ENCODE measurements at regions not wholly inside any gene's neighbourhood (a gene's known extent, or its start where the extent isn't known, plus 50 kb on each side); places are given as distances from the start of the nearest gene placed in this dataset.

DNA sequence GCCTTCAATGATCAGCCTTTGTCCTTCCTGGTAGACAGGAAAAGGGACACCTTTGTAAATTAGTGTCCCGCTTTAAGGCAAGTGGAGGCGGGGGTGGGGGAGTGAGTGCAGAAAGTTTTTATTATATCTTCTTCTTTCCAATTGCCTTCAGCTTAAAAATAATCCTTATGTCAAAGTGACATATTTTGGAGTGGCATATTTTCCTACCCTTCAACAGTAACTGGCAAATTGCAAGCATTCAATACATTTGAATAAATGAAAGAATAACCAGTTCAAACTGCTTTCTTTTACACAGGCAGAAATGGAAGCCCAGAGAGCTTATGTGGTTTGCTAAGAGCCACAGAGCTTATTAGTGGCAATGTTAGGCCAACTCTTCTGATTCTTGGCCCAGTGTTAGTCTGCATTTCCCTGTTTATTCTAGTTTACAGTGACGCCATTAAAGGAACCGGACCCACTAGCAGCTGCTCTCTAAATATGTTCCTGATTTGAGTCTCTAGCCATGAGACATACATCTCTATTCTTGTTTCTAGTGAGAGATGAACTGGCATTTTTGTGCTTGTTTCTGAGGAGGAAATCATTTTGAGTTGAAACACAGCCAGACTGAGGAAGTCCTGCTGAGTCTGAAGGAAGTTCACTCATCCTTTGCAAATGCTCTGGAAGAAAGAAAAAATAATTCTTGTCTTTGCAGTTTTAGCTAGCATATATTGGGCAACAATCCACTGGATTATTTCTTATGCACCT, 468.7 kb downstream of the NOVA1 start:
- TF ChIP-seq ZNF140 (CRISPR knock-in tag; IDR thresholded peaks at IDR 0.05) = no peak
- TF ChIP-seq, protein P1, sequence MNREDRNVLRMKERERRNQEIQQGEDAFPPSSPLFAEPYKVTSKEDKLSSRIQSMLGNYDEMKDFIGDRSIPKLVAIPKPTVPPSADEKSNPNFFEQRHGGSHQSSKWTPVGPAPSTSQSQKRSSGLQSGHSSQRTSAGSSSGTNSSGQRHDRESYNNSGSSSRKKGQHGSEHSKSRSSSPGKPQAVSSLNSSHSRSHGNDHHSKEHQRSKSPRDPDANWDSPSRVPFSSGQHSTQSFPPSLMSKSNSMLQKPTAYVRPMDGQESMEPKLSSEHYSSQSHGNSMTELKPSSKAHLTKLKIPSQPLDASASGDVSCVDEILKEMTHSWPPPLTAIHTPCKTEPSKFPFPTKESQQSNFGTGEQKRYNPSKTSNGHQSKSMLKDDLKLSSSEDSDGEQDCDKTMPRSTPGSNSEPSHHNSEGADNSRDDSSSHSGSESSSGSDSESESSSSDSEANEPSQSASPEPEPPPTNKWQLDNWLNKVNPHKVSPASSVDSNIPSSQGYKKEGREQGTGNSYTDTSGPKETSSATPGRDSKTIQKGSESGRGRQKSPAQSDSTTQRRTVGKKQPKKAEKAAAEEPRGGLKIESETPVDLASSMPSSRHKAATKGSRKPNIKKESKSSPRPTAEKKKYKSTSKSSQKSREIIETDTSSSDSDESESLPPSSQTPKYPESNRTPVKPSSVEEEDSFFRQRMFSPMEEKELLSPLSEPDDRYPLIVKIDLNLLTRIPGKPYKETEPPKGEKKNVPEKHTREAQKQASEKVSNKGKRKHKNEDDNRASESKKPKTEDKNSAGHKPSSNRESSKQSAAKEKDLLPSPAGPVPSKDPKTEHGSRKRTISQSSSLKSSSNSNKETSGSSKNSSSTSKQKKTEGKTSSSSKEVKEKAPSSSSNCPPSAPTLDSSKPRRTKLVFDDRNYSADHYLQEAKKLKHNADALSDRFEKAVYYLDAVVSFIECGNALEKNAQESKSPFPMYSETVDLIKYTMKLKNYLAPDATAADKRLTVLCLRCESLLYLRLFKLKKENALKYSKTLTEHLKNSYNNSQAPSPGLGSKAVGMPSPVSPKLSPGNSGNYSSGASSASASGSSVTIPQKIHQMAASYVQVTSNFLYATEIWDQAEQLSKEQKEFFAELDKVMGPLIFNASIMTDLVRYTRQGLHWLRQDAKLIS (CRISPR knock-in tag; IDR thresholded peaks at IDR 0.05) = no peak
- TF ChIP-seq EP300 (IDR thresholded peaks at IDR 0.05; ENCODE audit: low read length) = no peak
- no peak for TF ChIP-seq EZH2 (IDR thresholded peaks at IDR 0.05; ENCODE audit: borderline replicate concordance, low read depth, low read length)
- TF ChIP-seq PTBP1 (IDR thresholded peaks at IDR 0.05; ENCODE audit: low read depth, low read length) = no peak
- TF ChIP-seq FOSL1 (tag; conservative IDR thresholded peaks at IDR 0.05) = no peak
- TF ChIP-seq, protein P2, sequence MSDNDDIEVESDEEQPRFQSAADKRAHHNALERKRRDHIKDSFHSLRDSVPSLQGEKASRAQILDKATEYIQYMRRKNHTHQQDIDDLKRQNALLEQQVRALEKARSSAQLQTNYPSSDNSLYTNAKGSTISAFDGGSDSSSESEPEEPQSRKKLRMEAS (CRISPR knock-in tag; IDR thresholded peaks at IDR 0.05) = no peak
- no peak for TF ChIP-seq CBX3 (IDR thresholded peaks at IDR 0.05; ENCODE audit: borderline replicate concordance in 1 of 2, low read length in 2 of 2)
- TF ChIP-seq JUND (IDR thresholded peaks at IDR 0.05; ENCODE audit: borderline replicate concordance, low read depth, low read length) = no peak
- no peak for TF ChIP-seq JUND (tag; IDR thresholded peaks at IDR 0.05; ENCODE audit: borderline replicate concordance, low read depth, low read length)
- no peak for TF ChIP-seq TBL1XR1 (IDR thresholded peaks at IDR 0.05; ENCODE audit: low read length in 2 of 2)
- no peak for TF ChIP-seq HEY1 (CRISPR knock-in tag; IDR thresholded peaks at IDR 0.05; ENCODE audit: borderline replicate concordance)
- TF ChIP-seq SMAD4 (CRISPR knock-in tag; conservative IDR thresholded peaks at IDR 0.05) = no peak
- TF ChIP-seq YBX1 (IDR thresholded peaks at IDR 0.05) = no peak

Data from K562 (cell line).